GM13977 (cell line): ENCODE measurements at regions not wholly inside any gene's neighbourhood (a gene's known extent, or its start where the extent isn't known, plus 50 kb on each side); places are given as distances from the start of the nearest gene placed in this dataset.

Experiments
- DNase-seq: peaks from one replicate; pipeline ENCODE4 v3.0.0; 2012; ENCODE audit warnings: low spot score
- CTCF ChIP-seq: IDR thresholded peaks from 2 replicates; pipeline ENCODE4 v1.5.1; 2012; ENCODE audit warnings: mild to moderate bottlenecking, control low read depth; ENCODE audit not compliant: insufficient read depth; ENCODE audit errors: extremely low read depth, missing control alignments
- in situ Hi-C: fragments of 300-500 bp; cut with MboI; formaldehyde crosslinking; loops from one replicate; pipeline ENCODE4 v1.12.0; 2022; ENCODE audit warnings: low sequenced_read_pairs, low pct_unique_long_range_greater_than_20kb, mixed read lengths, inconsistent platforms; ENCODE audit not compliant: unreplicated experiment

DNA sequence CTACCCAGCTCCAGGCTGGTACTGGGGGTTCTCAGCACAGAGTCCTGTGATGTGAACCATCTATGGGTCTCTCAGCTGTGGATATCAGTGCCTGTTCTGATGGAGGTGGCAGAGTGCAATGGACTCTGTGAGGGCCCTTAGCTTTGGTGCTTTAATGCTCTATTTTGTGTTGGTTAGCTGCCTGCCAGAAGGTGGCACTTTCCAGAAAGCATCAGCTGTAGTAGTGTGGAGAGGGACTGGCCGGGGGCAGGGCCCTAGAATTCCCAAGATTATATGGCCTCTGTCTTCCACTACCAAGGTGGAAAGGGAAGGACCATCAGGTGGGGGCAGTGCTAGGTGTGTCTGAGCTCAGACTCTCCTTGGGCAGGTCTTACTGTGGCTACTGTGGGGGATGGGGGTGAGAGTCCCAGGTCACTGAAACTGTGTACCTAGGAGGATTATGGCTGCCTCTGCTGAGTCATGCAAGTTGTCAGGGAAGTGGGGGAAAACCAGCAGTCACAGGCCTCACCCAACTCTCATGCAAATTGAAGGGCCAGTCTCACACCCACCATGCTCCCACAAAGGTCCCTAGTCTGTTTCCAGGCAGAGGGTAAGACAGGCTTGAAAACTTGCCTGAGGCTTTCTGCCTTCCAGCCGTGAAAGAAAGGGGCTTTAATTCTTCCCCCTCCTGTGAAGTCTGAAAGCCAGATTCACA, 878.1 kb downstream of the C12orf50 start:
- TF ChIP-seq CTCF: no peak
- DNase-seq: no peak

DNA sequence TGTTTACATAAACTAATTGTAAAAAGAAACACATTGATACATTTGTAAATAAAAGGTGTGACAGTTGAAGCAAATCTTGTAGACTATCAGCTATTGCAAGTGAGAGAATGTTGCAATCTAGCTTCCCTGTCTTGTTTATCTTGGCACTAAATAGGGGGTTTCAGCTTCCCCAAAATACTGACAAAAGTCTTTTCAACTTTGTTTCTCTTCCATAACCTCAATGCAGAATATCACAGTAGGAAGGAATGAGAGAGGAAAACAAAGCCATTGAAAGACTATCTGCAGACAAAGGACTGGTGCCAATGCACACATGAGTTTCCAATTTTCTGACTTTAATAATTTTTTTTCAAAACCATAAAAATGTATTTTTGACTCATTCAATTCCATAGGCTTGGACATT, 886.2 kb upstream of the MGAT4C start:
- DNase-seq: no peak
- no peak for TF ChIP-seq CTCF
- in situ Hi-C loops: no loop called here

More for the DNA sequence above, 878.1 kb downstream of the C12orf50 start:
- in situ Hi-C loops: no loop called here

- in situ Hi-C loops: no loop called here
- DNase-seq: no peak
- no peak for TF ChIP-seq CTCF
Measured at GRCh38 chr12:87141091-87141490, 884.9 kb upstream of the MGAT4C start.

- DNase-seq: no peak
- in situ Hi-C loops: no loop called here
- TF ChIP-seq CTCF: no peak
Measured at GRCh38 chr12:87140262-87140661, 884.1 kb upstream of the MGAT4C start.

DNA sequence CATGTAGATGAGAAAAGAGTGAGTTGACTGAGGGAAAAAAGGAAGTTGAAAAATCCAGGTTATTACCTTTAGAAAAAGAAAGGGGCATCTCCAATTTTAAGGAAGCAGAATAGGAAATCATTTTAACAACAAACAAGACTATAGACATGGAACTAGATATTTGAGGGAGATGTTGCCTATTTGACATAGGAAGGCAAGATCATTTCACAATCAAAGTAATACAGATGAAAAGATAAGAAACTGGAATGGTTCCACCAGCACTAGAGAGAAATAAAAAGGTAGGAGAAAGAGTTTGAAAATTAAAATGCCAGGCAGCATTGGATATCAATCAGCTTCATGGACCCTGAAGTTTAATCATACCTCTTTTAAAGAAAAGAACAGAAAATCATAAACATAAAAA, 881.0 kb upstream of the MGAT4C start:
- TF ChIP-seq CTCF: no peak
- DNase-seq: no peak
- in situ Hi-C loops: no loop called here

DNA sequence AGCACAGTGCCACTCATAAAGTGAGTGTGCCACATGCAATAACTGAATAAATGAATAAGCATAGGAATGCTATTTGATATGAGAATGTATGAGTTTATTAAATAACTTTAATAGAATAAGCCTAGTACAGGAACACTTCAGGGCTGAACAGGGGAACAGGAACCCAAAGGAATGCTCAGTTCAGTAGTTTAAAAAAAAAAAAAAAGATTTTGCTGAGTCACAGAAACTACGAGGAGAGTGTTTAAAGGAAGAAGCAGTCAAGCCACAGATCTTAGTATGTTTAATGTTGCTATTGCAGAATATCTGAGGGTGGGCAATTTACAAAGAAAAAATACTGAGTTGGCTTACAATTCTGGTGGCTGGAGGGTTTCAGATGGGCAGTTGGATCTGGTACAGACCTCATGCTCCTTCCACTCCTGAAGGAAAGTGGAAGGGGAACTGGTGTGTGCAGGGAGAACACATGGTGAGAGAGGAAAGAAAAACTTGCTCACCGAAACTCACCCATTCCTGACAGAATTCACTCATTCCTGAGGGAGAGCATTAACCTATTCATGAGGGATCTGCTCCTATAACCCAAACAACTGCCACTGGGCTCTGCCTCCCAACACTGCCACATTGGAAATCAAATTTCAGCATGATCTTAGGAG, 880.3 kb upstream of the MGAT4C start:
- in situ Hi-C loops: no loop called here
- DNase-seq: no peak
- no peak for TF ChIP-seq CTCF
